ENCODE measurements at regions not wholly inside any gene's neighbourhood (a gene's known extent, or its start where the extent isn't known, plus 50 kb on each side); places are given as distances from the start of the nearest gene placed in this dataset.

DNA sequence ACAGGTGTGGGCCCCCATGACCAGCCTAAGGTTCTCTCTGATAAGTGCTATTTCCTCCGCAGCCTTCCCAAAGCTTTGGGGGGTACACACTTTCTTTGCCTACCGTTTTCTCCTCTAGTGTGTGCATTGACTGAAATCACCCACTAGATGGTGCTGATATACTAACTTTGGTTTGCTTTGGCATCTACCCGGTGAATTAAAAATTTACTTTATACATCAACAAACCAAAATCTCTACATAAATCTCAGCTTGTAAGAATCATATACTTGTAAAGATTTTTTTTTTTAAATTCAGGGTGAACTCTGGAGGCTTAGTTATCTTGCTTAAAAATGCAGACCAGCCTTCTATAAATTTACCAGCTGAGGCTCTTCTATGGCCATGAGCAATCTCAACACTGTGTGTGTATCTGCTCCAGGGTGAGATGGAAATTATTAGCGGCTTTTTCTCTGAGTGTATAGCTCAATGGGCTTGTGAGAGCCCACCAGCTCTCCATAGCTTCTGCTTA is 475.7 kb upstream of the TNC start:
- ATAC-seq: peak; percentile 68
- ChIA-PET POLR2A (interaction anchor here (0.7 kb wide), 1 partner anchor 78 kb away, joined by 3 read pairs; no protein-coding TSS in a partner anchor), CTCF (interaction anchor here (0.5 to 3.7 kb wide), 30 partner anchors 10 to 1267 kb away, joined by 3 to 24 read pairs (median 4); partner anchors contain the start of gene PAPPA)
- Mint-ChIP-seq H3K36me3 (peaks cover 10% of the 10 kb centered on the region), H3K27ac (no peak overlapping the region), H3K4me3 (no peak overlapping the region), H3K4me1 (peaks cover 33% of the 10 kb centered on the region), H3K9me3 (peaks cover 14% of the 10 kb centered on the region), H3K27me3 (ENCODE audit: low read depth) (peaks cover 8% of the 10 kb centered on the region)
- peak; percentile 41 for TF ChIP-seq CTCF (IDR thresholded peaks at IDR 0.05)
- TF ChIP-seq ATF2 (CRISPR knock-in tag; IDR thresholded peaks at IDR 0.05; ENCODE audit: borderline replicate concordance, low read depth): no peak
- no peak for DNase-seq (ENCODE audit: low spot score)

- no peak for TF ChIP-seq NR2C2 (CRISPR knock-in tag; IDR thresholded peaks at IDR 0.05)
- TF ChIP-seq GTF2I (CRISPR knock-in tag; conservative IDR thresholded peaks at IDR 0.05): no peak
- no peak for TF ChIP-seq CREM (CRISPR knock-in tag; IDR thresholded peaks at IDR 0.05)
- TF ChIP-seq EMX1 (CRISPR knock-in tag; IDR thresholded peaks at IDR 0.05): no peak
- TF ChIP-seq, protein P1, sequence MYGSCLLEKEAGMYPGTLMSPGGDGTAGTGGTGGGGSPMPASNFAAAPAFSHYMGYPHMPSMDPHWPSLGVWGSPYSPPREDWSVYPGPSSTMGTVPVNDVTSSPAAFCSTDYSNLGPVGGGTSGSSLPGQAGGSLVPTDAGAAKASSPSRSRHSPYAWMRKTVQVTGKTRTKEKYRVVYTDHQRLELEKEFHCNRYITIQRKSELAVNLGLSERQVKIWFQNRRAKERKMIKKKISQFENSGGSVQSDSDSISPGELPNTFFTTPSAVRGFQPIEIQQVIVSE (CRISPR knock-in tag; IDR thresholded peaks at IDR 0.05; ENCODE audit: borderline replicate concordance): no peak
- TF ChIP-seq ATF3 (CRISPR knock-in tag; conservative IDR thresholded peaks at IDR 0.05): no peak
- TF ChIP-seq E2F5 (CRISPR knock-in tag; IDR thresholded peaks at IDR 0.05): no peak
- no peak for TF ChIP-seq IRF2 (CRISPR knock-in tag; IDR thresholded peaks at IDR 0.05; ENCODE audit: borderline replicate concordance, low read depth)
- TF ChIP-seq RORB (CRISPR knock-in tag; IDR thresholded peaks at IDR 0.05): no peak
- TF ChIP-seq, protein P2, sequence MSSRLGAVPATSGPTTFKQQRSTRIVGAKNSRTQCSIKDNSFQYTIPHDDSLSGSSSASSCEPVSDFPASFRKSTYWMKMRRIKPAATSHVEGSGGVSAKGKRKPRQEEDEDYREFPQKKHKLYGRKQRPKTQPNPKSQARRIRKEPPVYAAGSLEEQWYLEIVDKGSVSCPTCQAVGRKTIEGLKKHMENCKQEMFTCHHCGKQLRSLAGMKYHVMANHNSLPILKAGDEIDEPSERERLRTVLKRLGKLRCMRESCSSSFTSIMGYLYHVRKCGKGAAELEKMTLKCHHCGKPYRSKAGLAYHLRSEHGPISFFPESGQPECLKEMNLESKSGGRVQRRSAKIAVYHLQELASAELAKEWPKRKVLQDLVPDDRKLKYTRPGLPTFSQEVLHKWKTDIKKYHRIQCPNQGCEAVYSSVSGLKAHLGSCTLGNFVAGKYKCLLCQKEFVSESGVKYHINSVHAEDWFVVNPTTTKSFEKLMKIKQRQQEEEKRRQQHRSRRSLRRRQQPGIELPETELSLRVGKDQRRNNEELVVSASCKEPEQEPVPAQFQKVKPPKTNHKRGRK (CRISPR knock-in tag; IDR thresholded peaks at IDR 0.05; ENCODE audit: borderline replicate concordance): no peak
- no peak for TF ChIP-seq ZNF263 (CRISPR knock-in tag; IDR thresholded peaks at IDR 0.05; ENCODE audit: low read depth)
- no peak for TF ChIP-seq SP1 (CRISPR knock-in tag; conservative IDR thresholded peaks at IDR 0.05)
- TF ChIP-seq SOX15 (CRISPR knock-in tag; IDR thresholded peaks at IDR 0.05): no peak
- peaks cover 6% of the 10 kb centered on the region for H3K27me3 Mint-ChIP-seq (ENCODE audit: low read depth)
- H3K36me3 Mint-ChIP-seq: peaks cover 6% of the 10 kb centered on the region
- no peak overlapping the region for H3K4me3 Mint-ChIP-seq
- ChIA-PET POLR2A (no interaction called here), CTCF (interaction anchor here (1.0 to 1.5 kb wide), 4 partner anchors 287 to 569 kb away, joined by 3 to 12 read pairs (median 6); no protein-coding TSS in a partner anchor)
- no peak overlapping the region for H3K27ac Mint-ChIP-seq
- H3K9me3 Mint-ChIP-seq: peaks cover 6% of the 10 kb centered on the region
- ATAC-seq: no peak
- peaks cover 33% of the 10 kb centered on the region for H3K4me1 Mint-ChIP-seq
- no peak for DNase-seq (ENCODE audit: low spot score)
Observed at GRCh38 chr9:115594557-115594956, 476.6 kb upstream of the TNC start.
